ENCODE measurements at regions not wholly inside any gene's neighbourhood (a gene's known extent, or its start where the extent isn't known, plus 50 kb on each side); places are given as distances from the start of the nearest gene placed in this dataset.

DNA sequence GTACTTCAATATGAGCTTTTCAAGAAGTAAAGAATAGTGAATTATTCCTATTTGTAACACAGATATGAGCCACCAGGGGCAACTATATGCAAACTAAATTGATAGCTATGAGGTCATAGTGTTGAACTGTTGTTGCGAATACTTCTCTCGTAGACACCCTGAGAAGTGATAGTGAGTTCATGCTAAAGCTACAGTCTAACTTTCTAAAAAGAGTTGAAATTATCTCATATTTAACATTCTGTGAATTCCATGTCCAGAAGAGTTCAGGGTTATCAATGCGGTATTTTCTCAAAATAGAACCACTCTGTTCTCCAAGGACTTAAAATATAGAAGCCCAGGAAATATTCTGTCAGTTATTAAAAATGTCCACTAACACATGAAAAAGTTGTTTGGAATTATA is 185.4 kb downstream of the AASDHPPT start:
- TF ChIP-seq, protein P1, sequence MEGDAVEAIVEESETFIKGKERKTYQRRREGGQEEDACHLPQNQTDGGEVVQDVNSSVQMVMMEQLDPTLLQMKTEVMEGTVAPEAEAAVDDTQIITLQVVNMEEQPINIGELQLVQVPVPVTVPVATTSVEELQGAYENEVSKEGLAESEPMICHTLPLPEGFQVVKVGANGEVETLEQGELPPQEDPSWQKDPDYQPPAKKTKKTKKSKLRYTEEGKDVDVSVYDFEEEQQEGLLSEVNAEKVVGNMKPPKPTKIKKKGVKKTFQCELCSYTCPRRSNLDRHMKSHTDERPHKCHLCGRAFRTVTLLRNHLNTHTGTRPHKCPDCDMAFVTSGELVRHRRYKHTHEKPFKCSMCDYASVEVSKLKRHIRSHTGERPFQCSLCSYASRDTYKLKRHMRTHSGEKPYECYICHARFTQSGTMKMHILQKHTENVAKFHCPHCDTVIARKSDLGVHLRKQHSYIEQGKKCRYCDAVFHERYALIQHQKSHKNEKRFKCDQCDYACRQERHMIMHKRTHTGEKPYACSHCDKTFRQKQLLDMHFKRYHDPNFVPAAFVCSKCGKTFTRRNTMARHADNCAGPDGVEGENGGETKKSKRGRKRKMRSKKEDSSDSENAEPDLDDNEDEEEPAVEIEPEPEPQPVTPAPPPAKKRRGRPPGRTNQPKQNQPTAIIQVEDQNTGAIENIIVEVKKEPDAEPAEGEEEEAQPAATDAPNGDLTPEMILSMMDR (IDR thresholded peaks at IDR 0.05), result peak in 1 of 6 experiments; percentile 14
- TF ChIP-seq POLR2A (IDR thresholded peaks at IDR 0.05), result no peak

Measured in adrenal gland (tissue), 5 donors.